Ishikawa (cell line): ENCODE measurements at regions not wholly inside any gene's neighbourhood (a gene's known extent, or its start where the extent isn't known, plus 50 kb on each side); places are given as distances from the start of the nearest gene placed in this dataset.

Source experiments
- CEBPB ChIP-seq: IDR thresholded peaks from 2 replicates; pipeline ENCODE4 v1.6.1; 2012
- CREB1 ChIP-seq: IDR thresholded peaks from 2 replicates; pipeline ENCODE4 v1.6.1; 2012; ENCODE audit warnings: low read depth
- EGR1 ChIP-seq: IDR thresholded peaks from 2 replicates; pipeline ENCODE4 v1.6.1; 2012
- EP300 ChIP-seq: IDR thresholded peaks from 2 replicates; pipeline ENCODE4 v1.6.1; 2012; ENCODE audit warnings: borderline replicate concordance
- FOXM1 ChIP-seq: IDR thresholded peaks from 2 replicates; pipeline ENCODE4 v1.6.1; 2012; ENCODE audit warnings: low read depth, borderline replicate concordance
- MAX ChIP-seq: IDR thresholded peaks from 2 replicates; pipeline ENCODE4 v1.6.1; 2012
- NFIC ChIP-seq: IDR thresholded peaks from 2 replicates; pipeline ENCODE4 v1.6.1; 2012
- RAD21 ChIP-seq: IDR thresholded peaks from 2 replicates; pipeline ENCODE4 v1.6.1; 2012; ENCODE audit warnings: low read depth
- REST ChIP-seq: IDR thresholded peaks from 2 replicates; pipeline ENCODE4 v1.6.1; 2012; ENCODE audit warnings: low read depth, mild to moderate bottlenecking
- TAF1 ChIP-seq: IDR thresholded peaks from 2 replicates; pipeline ENCODE4 v1.6.1; 2012; ENCODE audit warnings: low read depth, mild to moderate bottlenecking
- TCF12 ChIP-seq: IDR thresholded peaks from 2 replicates; pipeline ENCODE4 v1.6.1; 2012; ENCODE audit warnings: low read depth
- TEAD4 ChIP-seq: IDR thresholded peaks from 2 replicates; pipeline ENCODE4 v1.6.1; 2012
- USF1 ChIP-seq: IDR thresholded peaks from 2 replicates; pipeline ENCODE4 v1.6.1; 2012
- YY1 ChIP-seq: IDR thresholded peaks from 2 replicates; pipeline ENCODE4 v1.6.1; 2012; ENCODE audit warnings: low read depth
- ZBTB7A ChIP-seq: IDR thresholded peaks from 2 replicates; pipeline ENCODE4 v1.6.1; 2012; ENCODE audit warnings: low read depth

- TF ChIP-seq NFIC (no peak), CEBPB (no peak), ZBTB7A (no peak), MAX (no peak), TEAD4 (no peak), REST (no peak), CREB1 (no peak), YY1 (no peak), TCF12 (no peak), FOXM1 (no peak)
Measured at GRCh38 chr3:102339671-102340070, 95.1 kb upstream of the ZPLD1 start.

GRCh38 chr3:102346897-102347296 lies 87.9 kb upstream of the ZPLD1 start:
- TF ChIP-seq ZBTB7A: no peak
- no peak for TF ChIP-seq REST
- no peak for TF ChIP-seq RAD21
- no peak for TF ChIP-seq TAF1
- no peak for TF ChIP-seq CREB1
- TF ChIP-seq EGR1: no peak
- no peak for TF ChIP-seq MAX
- no peak for TF ChIP-seq TEAD4
- TF ChIP-seq NFIC: no peak
- TF ChIP-seq FOXM1: no peak
- TF ChIP-seq USF1: no peak
- no peak for TF ChIP-seq CEBPB
- no peak for TF ChIP-seq EP300
- TF ChIP-seq TCF12: no peak
- no peak for TF ChIP-seq YY1

- no peak for TF ChIP-seq TEAD4
- no peak for TF ChIP-seq CEBPB
- TF ChIP-seq USF1: no peak
- TF ChIP-seq EGR1: no peak
- TF ChIP-seq CREB1: no peak
- no peak for TF ChIP-seq FOXM1
- TF ChIP-seq MAX: no peak
- TF ChIP-seq TAF1: no peak
Measured at GRCh38 chr3:102348904-102349303, 85.9 kb upstream of the ZPLD1 start.

GRCh38 chr3:102353148-102353547 lies 81.7 kb upstream of the ZPLD1 start:
- TF ChIP-seq USF1 (no peak), TCF12 (no peak), EGR1 (no peak), REST (no peak), CEBPB (no peak), TAF1 (no peak), ZBTB7A (no peak), MAX (no peak), RAD21 (no peak), CREB1 (no peak), YY1 (no peak), TEAD4 (no peak), FOXM1 (no peak), EP300 (no peak)
